HepG2 (cell line): ENCODE measurements at regions not wholly inside any gene's neighbourhood (a gene's known extent, or its start where the extent isn't known, plus 50 kb on each side); places are given as distances from the start of the nearest gene placed in this dataset.

Experiments
- ATAC-seq: fragments of 200-7000 bp; cut with Tn5 transposase; 3 replicates; pipeline ENCODE4 v1.9.1; 2020; ENCODE audit warnings: mild to moderate bottlenecking, moderate library complexity
- BruUV-seq: library from RNA; stranded (reverse); fragments of 400-500 nt; replicated peaks from 2 replicates; lab custom pipeline; 2021; lab: Mats Ljungman, UMichigan
- CTCF ChIA-PET: fragments of 300-600 bp; formaldehyde crosslinking; extraction: SDS; loops from one replicate; lab custom pipeline; 2021; ENCODE audit warnings: low total read pairs, inconsistent platforms, low intra/inter-chr PET ratio; lab: Yijun Ruan, JAX
- POLR2A ChIA-PET: fragments of 350-600 bp; sonication (Branson Sonifier 250); formaldehyde crosslinking; loops from one replicate; lab custom pipeline; 2020; ENCODE audit warnings: antibody characterized with exemption, inconsistent platforms; lab: Yijun Ruan, JAX
- DNase-seq: peaks from one replicate; pipeline ENCODE4 v3.0.0-alpha.2; 2015; ENCODE audit warnings: low spot score
- FAIRE-seq: peaks from 3 replicates; lab custom pipeline; 2011; peaks lifted over from hg19 to GRCh38; lab: Jason Lieb, UNC
- H2AFZ ChIP-seq: one replicate; pipeline ENCODE4 v1.6.1; 2011; ENCODE audit warnings: low read length, inconsistent platforms
- H3K27ac ChIP-seq: fragments of 300-600 bp; 3 replicates; pipeline ENCODE4 v1.8.0; 2011; ENCODE audit warnings: mixed run types, mild to moderate bottlenecking, mixed read lengths, low read length, inconsistent platforms; ENCODE audit not compliant: insufficient read depth; ENCODE audit errors: extremely low read length
- H3K27me3 ChIP-seq, 2 experiments: fragments of 200-600 bp in 1 of 2; 2 replicates in 1 of 2; 3 replicates in 1 of 2; pipeline versions ENCODE4 v1.6.0 to v1.8.0; 2011; ENCODE audit warnings: low read length in 2 of 2, mild to moderate bottlenecking in 2 of 2, moderate library complexity in 2 of 2, inconsistent platforms in 1 of 2; ENCODE audit not compliant: insufficient read depth in 2 of 2, control insufficient read depth in 1 of 2
- H3K36me3 ChIP-seq, 2 experiments: fragments of 200-600 bp in 1 of 2; replicated peaks in 1 of 2; 2 replicates in 1 of 2; 3 replicates in 1 of 2; pipeline versions ENCODE4 v1.5.1 to v1.8.0; 2011; ENCODE audit warnings: low read length in 2 of 2, inconsistent platforms in 1 of 2; ENCODE audit not compliant: insufficient read depth in 2 of 2, control insufficient read depth in 1 of 2
- H3K4me1 ChIP-seq: 2 replicates; pipeline ENCODE4 v1.5.1; 2012; ENCODE audit warnings: low read length, inconsistent platforms; ENCODE audit not compliant: insufficient read depth
- H3K4me2 ChIP-seq: 2 replicates; pipeline ENCODE4 v1.6.0; 2011; ENCODE audit warnings: low read depth, low read length, inconsistent platforms
- H3K4me3 ChIP-seq, 3 experiments: fragments of 200-600 bp in 1 of 3; sonication (generic), shearing (Covaris generic) in 1 of 3; replicated peaks in 1 of 3; 2 replicates each; pipeline ENCODE4 v1.5.1; 2011 to 2016; ENCODE audit warnings: low read length in 3 of 3, inconsistent platforms in 2 of 3, low read depth in 2 of 3, mild to moderate bottlenecking in 2 of 3, control low read depth in 1 of 3, mixed read lengths in 1 of 3; ENCODE audit not compliant: insufficient read depth in 1 of 3
- H3K79me2 ChIP-seq: one replicate; pipeline ENCODE4 v1.6.1; 2011; ENCODE audit warnings: low read length, inconsistent platforms; ENCODE audit not compliant: insufficient read depth
- H3K9ac ChIP-seq: 2 replicates; pipeline ENCODE4 v1.6.0; 2011; ENCODE audit warnings: mild to moderate bottlenecking, low read depth, low read length, inconsistent platforms; ENCODE audit not compliant: insufficient read depth
- H3K9me3 ChIP-seq: 2 replicates; pipeline ENCODE4 v1.5.1; 2012; ENCODE audit warnings: mild to moderate bottlenecking, low read length
- H4K20me1 ChIP-seq: 2 replicates; pipeline ENCODE4 v1.6.0; 2011; ENCODE audit warnings: inconsistent platforms, mild to moderate bottlenecking, low read length, moderate library complexity; ENCODE audit not compliant: insufficient read depth
- CEBPB ChIP-seq: IDR thresholded peaks from 2 replicates; pipeline ENCODE4 v1.6.1; 2011; ENCODE audit warnings: low read depth, low read length, improper control_type of control experiment, borderline replicate concordance
- HMG20B ChIP-seq: conservative IDR thresholded peaks from 2 replicates; pipeline ENCODE4 v1.6.1; 2016; ENCODE audit warnings: missing genetic modification reagents, missing compliant biosample characterization
- JARID2 ChIP-seq: sonication (generic); formaldehyde crosslinking; IDR thresholded peaks from 2 replicates; pipeline ENCODE4 v1.8.1; 2023; ENCODE audit warnings: missing genetic modification reagents, inconsistent platforms; ENCODE audit not compliant: insufficient replicate concordance
- NONO ChIP-seq, 2 experiments: fragments of 450-650 bp in 1 of 2; sonication (generic) in 1 of 2; formaldehyde crosslinking in 1 of 2; IDR thresholded peaks in 1 of 2; conservative IDR thresholded peaks in 1 of 2; 2 replicates each; pipeline versions ENCODE4 v1.6.1 to v1.8.0; 2017 to 2022; ENCODE audit warnings: mild to moderate bottlenecking in 1 of 2, missing genetic modification reagents in 1 of 2, moderate library complexity in 1 of 2
- ZBTB21 ChIP-seq: sonication (generic); formaldehyde crosslinking; IDR thresholded peaks from 2 replicates; pipeline ENCODE4 v1.4.0; 2020; ENCODE audit warnings: missing genetic modification reagents
- ZNF567 ChIP-seq: sonication (generic); formaldehyde crosslinking; IDR thresholded peaks from 2 replicates; pipeline ENCODE4 v1.8.1; 2023; ENCODE audit warnings: mild to moderate bottlenecking, missing genetic modification reagents, borderline replicate concordance
- ZNF607 ChIP-seq: sonication (generic); formaldehyde crosslinking; IDR thresholded peaks from 2 replicates; pipeline ENCODE4 v1.5.1; 2020; ENCODE audit warnings: missing genetic modification reagents, mild to moderate bottlenecking, borderline replicate concordance
- WGBS: methylation state at CpG from one replicate; pipeline ENCODE4 v1.1.6; 2017; ENCODE audit warnings: low lambda C conversion rate; 5-methylcytosine and 5-hydroxymethylcytosine counted together
- in situ Hi-C: cut with HindIII; loops from 2 replicates; pipeline ENCODE4 v1.10.0; 2017; ENCODE audit warnings: low pct_unique_long_range_greater_than_20kb; ENCODE audit not compliant: extremely low pct_ligation_motif_present
- intact Hi-C: fragments of 100-400 bp; cut with micrococcal nuclease; formaldehyde crosslinking; loops from one replicate; pipeline ENCODE4 v1.10.0; 2022; ENCODE audit not compliant: unreplicated experiment
- TF ChIP-seq, protein P1 (sequence below): sonication (generic); formaldehyde crosslinking; IDR thresholded peaks from 2 replicates; pipeline ENCODE4 v1.4.0; 2020; ENCODE audit warnings: mild to moderate bottlenecking, missing genetic modification reagents
- TF ChIP-seq, protein P2 (sequence below): IDR thresholded peaks from 2 replicates; pipeline ENCODE4 v1.6.1; 2016; ENCODE audit warnings: low read depth, borderline replicate concordance

DNA sequence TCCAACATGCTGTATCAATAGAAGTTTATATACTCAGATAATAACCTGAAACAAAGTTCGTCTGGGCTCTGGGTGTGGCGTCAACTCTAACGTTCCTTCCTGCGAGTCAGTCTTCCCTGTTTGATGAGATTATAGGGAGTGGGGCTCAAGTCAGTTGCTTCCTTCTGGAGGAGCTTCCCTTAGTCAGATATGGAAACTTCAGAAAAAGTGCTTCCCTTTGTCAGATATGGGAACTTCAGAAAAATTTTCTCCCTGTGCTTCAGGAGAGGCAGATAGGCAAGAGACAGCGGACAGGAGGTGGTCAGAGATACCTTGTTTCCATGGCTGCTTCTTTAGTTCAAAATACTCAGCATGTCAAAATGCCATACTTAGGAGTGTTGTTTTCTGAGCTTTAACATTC is 51.1 kb upstream of the PRDX6 start:
- CTCF ChIA-PET = no interaction called here
- no peak overlapping the region for H3K4me3 ChIP-seq
- in situ Hi-C loops = no loop called here

DNA sequence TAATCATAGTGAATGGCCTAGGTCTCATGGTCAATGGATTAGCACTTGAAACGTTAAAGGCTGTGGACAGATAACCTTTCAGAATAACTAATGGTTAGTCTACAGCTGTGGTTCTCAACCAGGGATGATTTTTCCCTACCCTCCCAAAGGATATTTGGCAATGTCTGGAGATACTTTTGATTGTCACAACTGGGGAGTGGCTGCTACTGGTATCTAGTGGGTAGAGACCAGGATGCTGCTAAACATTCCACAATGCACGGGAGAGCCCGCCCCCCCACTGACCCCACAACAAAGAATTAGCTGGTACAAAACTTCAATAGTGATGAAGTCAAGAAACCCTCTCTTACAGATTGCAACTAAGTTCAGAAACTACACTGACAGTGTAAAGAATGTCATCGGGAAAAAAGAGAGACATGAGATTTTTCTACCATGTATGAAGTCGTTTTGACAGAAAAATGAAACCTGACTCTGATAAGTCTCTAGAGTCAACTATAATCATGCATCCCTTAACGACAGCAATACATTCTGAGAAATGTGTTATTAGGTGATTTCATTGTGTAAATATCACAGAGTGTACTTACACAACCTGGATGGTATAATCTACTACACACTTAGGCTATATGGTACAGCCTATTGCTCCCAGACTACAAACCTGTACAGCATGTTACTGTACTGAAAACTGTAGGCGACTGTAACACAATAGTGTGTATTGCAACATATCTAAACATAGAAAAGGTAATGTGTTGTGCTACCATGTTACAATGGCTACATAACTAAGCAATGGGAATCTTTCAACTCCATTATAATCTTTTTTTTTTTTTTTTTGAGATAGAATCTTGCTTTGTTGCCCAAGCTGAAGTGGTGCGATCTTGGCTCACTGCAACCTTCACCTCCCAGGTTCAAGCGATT is 49.7 kb upstream of the PRDX6 start:
- DNase-seq (no peak), FAIRE-seq (no peak), ATAC-seq (no peak)
- no peaks in the 10 kb centered on the region for H3K9me3 ChIP-seq
- peaks cover 17% of the 10 kb centered on the region; the same call in 1 of the 2 replicates for H3K4me1 ChIP-seq
- H3K27me3 ChIP-seq = no peaks in the 10 kb centered on the region
- ChIA-PET CTCF (no interaction called here), POLR2A (no interaction called here)
- BruUV-seq = no TSS peak
- H3K36me3 ChIP-seq = no peaks in the 10 kb centered on the region
- intact Hi-C loops (loop anchor here (10.0 kb wide), 1 partner anchor 287 kb away; the partner anchor contains the start of gene KLHL20), in situ Hi-C loops (no loop called here)
- no peak for TF ChIP-seq NONO (IDR thresholded peaks at IDR 0.05)
- TF ChIP-seq NONO (CRISPR knock-in tag; conservative IDR thresholded peaks at IDR 0.05) = no peak
- no peak for TF ChIP-seq ZNF607
- TF ChIP-seq, protein P1, sequence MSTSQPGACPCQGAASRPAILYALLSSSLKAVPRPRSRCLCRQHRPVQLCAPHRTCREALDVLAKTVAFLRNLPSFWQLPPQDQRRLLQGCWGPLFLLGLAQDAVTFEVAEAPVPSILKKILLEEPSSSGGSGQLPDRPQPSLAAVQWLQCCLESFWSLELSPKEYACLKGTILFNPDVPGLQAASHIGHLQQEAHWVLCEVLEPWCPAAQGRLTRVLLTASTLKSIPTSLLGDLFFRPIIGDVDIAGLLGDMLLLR (CRISPR knock-in tag) = no peak
- TF ChIP-seq CEBPB = peak; percentile 49; the same call in 1 of the 2 replicates
- no peak for TF ChIP-seq ZBTB21
- 91% methylated on average over 9 of the region's 9 CpGs for WGBS
- no peaks in the 10 kb centered on the region for H3K79me2 ChIP-seq
- H3K27ac ChIP-seq = no peak overlapping the region
- H3K9ac ChIP-seq = no peak overlapping the region
- H2AFZ ChIP-seq = no peak overlapping the region
- H3K4me3 ChIP-seq = no peak overlapping the region
- H4K20me1 ChIP-seq = no peaks in the 10 kb centered on the region
- H3K4me2 ChIP-seq = no peak overlapping the region

More for the DNA sequence above, 51.1 kb upstream of the PRDX6 start:
- Histone ChIP-seq H3K9ac (no peak overlapping the region), H3K27ac (no peak overlapping the region), H4K20me1 (no peaks in the 10 kb centered on the region), H3K4me2 (no peak overlapping the region), H3K9me3 (no peaks in the 10 kb centered on the region), H3K36me3 (no peaks in the 10 kb centered on the region), H3K27me3 (no peaks in the 10 kb centered on the region), H3K4me1 (peaks cover 17% of the 10 kb centered on the region; the same call in 1 of the 2 replicates), H3K79me2 (no peaks in the 10 kb centered on the region), H2AFZ (no peak overlapping the region)
- 93% methylated on average over 5 of the region's 5 CpGs for WGBS
- no peak for DNase-seq
- POLR2A ChIA-PET = no interaction called here
- BruUV-seq = no TSS peak
- FAIRE-seq = no peak
- ATAC-seq = no peak
- intact Hi-C loops = loop anchor here (10.0 kb wide), 1 partner anchor 289 kb away; the partner anchor contains the start of gene KLHL20
- no peak for TF ChIP-seq ZNF567
- TF ChIP-seq HMG20B (CRISPR knock-in tag) = no peak
- TF ChIP-seq, protein P2, sequence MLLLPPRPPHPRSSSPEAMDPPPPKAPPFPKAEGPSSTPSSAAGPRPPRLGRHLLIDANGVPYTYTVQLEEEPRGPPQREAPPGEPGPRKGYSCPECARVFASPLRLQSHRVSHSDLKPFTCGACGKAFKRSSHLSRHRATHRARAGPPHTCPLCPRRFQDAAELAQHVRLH (CRISPR knock-in tag) = no peak
- TF ChIP-seq JARID2 = no peak
